MM.1S (cell line): ENCODE measurements at regions not wholly inside any gene's neighbourhood (a gene's known extent, or its start where the extent isn't known, plus 50 kb on each side); places are given as distances from the start of the nearest gene placed in this dataset.

Experiments used
- EZH2 ChIP-seq: fragments of 300-600 bp; sonication (generic); optimal IDR thresholded peaks from 2 replicates; pipeline ENCODE3; 2017; ENCODE audit warnings: low read depth, mild to moderate bottlenecking, antibody characterized with exemption, low read length, mixed read lengths
- TF ChIP-seq, protein P1 (sequence below): fragments of 300-600 bp; sonication (generic); IDR thresholded peaks from 2 replicates; pipeline ENCODE4 v1.5.1; 2016; ENCODE audit warnings: antibody characterized with exemption, low read length, mixed read lengths

DNA sequence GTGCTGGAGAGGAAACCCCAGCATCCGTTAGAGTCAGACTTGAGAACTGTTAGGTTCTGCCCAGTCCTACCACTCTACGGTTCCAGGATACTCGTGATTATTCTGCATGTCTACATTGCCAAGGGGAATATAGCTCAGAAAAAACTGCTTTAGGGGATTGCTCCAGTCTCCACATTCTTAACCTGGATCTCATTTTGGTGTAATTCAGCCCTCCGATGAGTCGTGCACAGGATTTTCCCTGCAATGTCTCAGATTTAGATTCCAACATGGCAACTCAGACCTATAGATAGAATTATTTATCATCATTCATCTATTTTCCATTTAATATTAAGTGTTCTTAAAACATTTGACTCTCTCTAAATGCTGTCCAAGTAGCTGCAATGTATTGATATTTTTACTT is 121.1 kb upstream of the ZEB1 start:
- no peak for TF ChIP-seq EZH2
- TF ChIP-seq, protein P1, sequence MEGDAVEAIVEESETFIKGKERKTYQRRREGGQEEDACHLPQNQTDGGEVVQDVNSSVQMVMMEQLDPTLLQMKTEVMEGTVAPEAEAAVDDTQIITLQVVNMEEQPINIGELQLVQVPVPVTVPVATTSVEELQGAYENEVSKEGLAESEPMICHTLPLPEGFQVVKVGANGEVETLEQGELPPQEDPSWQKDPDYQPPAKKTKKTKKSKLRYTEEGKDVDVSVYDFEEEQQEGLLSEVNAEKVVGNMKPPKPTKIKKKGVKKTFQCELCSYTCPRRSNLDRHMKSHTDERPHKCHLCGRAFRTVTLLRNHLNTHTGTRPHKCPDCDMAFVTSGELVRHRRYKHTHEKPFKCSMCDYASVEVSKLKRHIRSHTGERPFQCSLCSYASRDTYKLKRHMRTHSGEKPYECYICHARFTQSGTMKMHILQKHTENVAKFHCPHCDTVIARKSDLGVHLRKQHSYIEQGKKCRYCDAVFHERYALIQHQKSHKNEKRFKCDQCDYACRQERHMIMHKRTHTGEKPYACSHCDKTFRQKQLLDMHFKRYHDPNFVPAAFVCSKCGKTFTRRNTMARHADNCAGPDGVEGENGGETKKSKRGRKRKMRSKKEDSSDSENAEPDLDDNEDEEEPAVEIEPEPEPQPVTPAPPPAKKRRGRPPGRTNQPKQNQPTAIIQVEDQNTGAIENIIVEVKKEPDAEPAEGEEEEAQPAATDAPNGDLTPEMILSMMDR = no peak
